AG09319 (cell line): ENCODE measurements at regions not wholly inside any gene's neighbourhood (a gene's known extent, or its start where the extent isn't known, plus 50 kb on each side); places are given as distances from the start of the nearest gene placed in this dataset.

Experiments
- DNase-seq: peaks from one replicate; pipeline ENCODE4 v3.0.0-alpha.2; 2010; ENCODE audit warnings: low read depth; ENCODE audit errors: extremely low read depth
- CTCF ChIP-seq: IDR thresholded peaks from 2 replicates; pipeline ENCODE4 v1.5.1; 2011; ENCODE audit warnings: low read depth, mild to moderate bottlenecking, inconsistent platforms, low read length, moderate library complexity

GRCh38 chrX:121122332-121122731 lies 74.9 kb downstream of the GLUD2 start:
- no peak for DNase-seq
- no peak for TF ChIP-seq CTCF

GRCh38 chrX:121128925-121129877 lies 81.8 kb downstream of the GLUD2 start:
- TF ChIP-seq CTCF = no peak
- DNase-seq = no peak

- DNase-seq = no peak
- no peak for TF ChIP-seq CTCF
Measured at GRCh38 chrX:121132675-121133074, 85.3 kb downstream of the GLUD2 start.

- DNase-seq = no peak
- TF ChIP-seq CTCF = no peak
Measured at GRCh38 chrX:121135488-121136207, 88.2 kb downstream of the GLUD2 start.

- TF ChIP-seq CTCF = no peak
- no peak for DNase-seq
Measured at GRCh38 chrX:121146059-121146628, 98.7 kb downstream of the GLUD2 start.

- no peak for DNase-seq
- TF ChIP-seq CTCF = no peak
Measured at GRCh38 chrX:121150217-121150616, 102.8 kb downstream of the GLUD2 start.

GRCh38 chrX:121151293-121151692 lies 103.9 kb downstream of the GLUD2 start:
- no peak for DNase-seq
- TF ChIP-seq CTCF = no peak
